ENCODE measurements at regions not wholly inside any gene's neighbourhood (a gene's known extent, or its start where the extent isn't known, plus 50 kb on each side); places are given as distances from the start of the nearest gene placed in this dataset.

DNA sequence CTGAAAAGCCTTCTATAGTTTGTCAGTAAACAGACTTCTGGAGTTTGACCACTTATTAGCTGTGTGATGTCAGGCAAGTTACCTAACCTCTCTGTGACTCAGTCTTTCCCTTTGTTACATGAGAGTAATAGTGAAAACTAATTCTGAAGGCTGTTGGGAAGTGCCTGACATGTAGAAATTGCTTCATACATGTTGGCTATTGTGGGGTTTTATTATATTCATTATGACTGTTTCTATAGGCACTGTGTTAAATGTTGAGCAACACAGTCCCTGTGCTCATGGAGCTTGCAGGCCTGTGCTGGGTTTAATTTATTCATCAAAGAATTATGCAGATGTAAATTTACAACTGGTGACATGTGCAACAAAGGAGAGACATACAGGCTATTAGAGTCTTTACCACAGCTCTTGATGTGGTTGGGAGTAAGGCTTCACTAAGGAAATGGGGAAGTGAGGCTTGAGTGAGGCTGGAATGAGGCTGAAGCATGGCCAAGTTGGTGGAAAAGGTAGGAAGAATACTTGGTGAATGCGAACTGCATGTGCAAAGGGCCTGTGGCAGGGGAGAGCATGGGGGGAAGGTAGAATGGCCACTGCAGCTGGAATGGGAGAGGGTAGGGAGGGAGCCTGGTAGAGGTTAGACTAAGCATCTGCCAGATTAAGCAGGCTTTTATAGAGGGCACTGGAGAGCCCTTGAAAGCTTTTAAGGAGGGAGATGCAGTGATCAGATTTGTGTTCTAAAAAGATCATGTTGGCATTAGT lies 236.4 kb upstream of the CRY1 start:
- no peaks in the 10 kb centered on the region for H3K36me3 Mint-ChIP-seq (ENCODE audit: low read depth)
- H3K27ac Mint-ChIP-seq: no peak overlapping the region
- Histone ChIP-seq H3K4me2 (no peak overlapping the region), H3K36me3 (ENCODE audit: insufficient read depth) (no peaks in the 10 kb centered on the region), H3K27ac (ENCODE audit: low read depth) (no peak overlapping the region), H3K9me2 (ENCODE audit: insufficient read depth) (peaks cover 9% of the 10 kb centered on the region; the same call in 1 of the 2 replicates), H3K4me1 (ENCODE audit: insufficient read depth) (no peaks in the 10 kb centered on the region), H3F3A (replicated peaks; ENCODE audit: low read depth) (no peaks in the 10 kb centered on the region), H3K27me3 (ENCODE audit: insufficient read depth) (no peaks in the 10 kb centered on the region), H4K20me1 (replicated peaks; ENCODE audit: insufficient read depth) (no peaks in the 10 kb centered on the region), H2AFZ (no peak overlapping the region), H3K79me2 (replicated peaks; ENCODE audit: insufficient read depth) (no peaks in the 10 kb centered on the region), H3K4me3 (no peak overlapping the region)
- TF ChIP-seq ZNF331 (CRISPR knock-in tag; IDR thresholded peaks at IDR 0.05; ENCODE audit: low read depth): no peak
- no peak for TF ChIP-seq STAT1 (IDR thresholded peaks at IDR 0.05; ENCODE audit: unreplicated experiment)
- TF ChIP-seq, protein P1, sequence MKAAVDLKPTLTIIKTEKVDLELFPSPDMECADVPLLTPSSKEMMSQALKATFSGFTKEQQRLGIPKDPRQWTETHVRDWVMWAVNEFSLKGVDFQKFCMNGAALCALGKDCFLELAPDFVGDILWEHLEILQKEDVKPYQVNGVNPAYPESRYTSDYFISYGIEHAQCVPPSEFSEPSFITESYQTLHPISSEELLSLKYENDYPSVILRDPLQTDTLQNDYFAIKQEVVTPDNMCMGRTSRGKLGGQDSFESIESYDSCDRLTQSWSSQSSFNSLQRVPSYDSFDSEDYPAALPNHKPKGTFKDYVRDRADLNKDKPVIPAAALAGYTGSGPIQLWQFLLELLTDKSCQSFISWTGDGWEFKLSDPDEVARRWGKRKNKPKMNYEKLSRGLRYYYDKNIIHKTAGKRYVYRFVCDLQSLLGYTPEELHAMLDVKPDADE (IDR thresholded peaks at IDR 0.05): no peak
- no peak for TF ChIP-seq EZH2 (IDR thresholded peaks at IDR 0.05; ENCODE audit: low read depth, unreplicated experiment)
- H3K9me3 Mint-ChIP-seq: no peaks in the 10 kb centered on the region
- DNase-seq (ENCODE audit: low spot score) (no peak), ATAC-seq (no peak)
- H3K4me3 Mint-ChIP-seq: no peak overlapping the region
- peaks cover 11% of the 10 kb centered on the region; the same call in 2 of the 3 replicates for H3K4me1 Mint-ChIP-seq
- H3K27me3 Mint-ChIP-seq (ENCODE audit: insufficient read depth, low read depth, poor library complexity): peaks cover 2% of the 10 kb centered on the region

DNA sequence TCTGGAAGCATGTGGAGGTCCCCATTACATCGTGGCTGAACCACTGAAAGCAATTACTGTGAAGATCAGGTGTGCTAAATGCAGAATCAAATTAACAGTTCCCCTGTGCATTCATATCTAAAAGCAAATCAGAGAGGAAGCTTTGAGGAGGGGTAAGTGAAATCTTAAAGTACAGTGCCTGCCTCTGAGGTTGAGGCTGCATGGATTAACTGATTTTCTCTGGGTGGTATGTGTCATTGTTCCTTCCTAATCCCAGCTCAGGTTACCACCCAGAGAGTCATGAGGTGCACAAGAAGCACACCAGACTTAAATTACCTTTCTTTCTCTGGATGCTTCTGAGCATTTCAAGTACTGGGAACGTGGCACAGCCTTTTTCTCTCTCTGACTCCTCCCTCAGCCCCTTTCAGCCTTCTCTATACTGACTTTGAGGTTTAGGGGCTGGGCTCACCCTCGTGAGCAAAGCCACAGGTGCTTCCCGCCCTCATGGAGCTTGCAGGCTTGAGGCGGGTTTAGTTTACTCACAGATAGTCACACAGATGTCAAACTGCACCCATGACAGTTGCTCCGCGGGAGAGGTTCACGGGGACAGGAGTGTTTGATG lies 237.6 kb upstream of the CRY1 start:
- Histone ChIP-seq H3K4me3 (no peak overlapping the region), H3K27me3 (ENCODE audit: insufficient read depth) (no peaks in the 10 kb centered on the region), H3F3A (replicated peaks; ENCODE audit: low read depth) (no peaks in the 10 kb centered on the region), H4K20me1 (replicated peaks; ENCODE audit: insufficient read depth) (no peaks in the 10 kb centered on the region), H3K4me2 (no peak overlapping the region), H3K27ac (ENCODE audit: low read depth) (no peak overlapping the region), H3K9me2 (ENCODE audit: insufficient read depth) (peaks cover 9% of the 10 kb centered on the region; the same call in 1 of the 2 replicates), H3K4me1 (ENCODE audit: insufficient read depth) (no peaks in the 10 kb centered on the region), H3K36me3 (ENCODE audit: insufficient read depth) (no peaks in the 10 kb centered on the region), H2AFZ (no peak overlapping the region), H3K79me2 (replicated peaks; ENCODE audit: insufficient read depth) (no peaks in the 10 kb centered on the region)
- H3K27ac Mint-ChIP-seq: no peak overlapping the region
- ATAC-seq (peak; percentile 62), DNase-seq (ENCODE audit: low spot score) (no peak)
- TF ChIP-seq STAT1 (IDR thresholded peaks at IDR 0.05; ENCODE audit: unreplicated experiment) (no peak), EZH2 (IDR thresholded peaks at IDR 0.05; ENCODE audit: low read depth, unreplicated experiment) (no peak), EZH2phosphoT487 (IDR thresholded peaks at IDR 0.05; ENCODE audit: unreplicated experiment) (no peak)
- TF ChIP-seq, protein P2, sequence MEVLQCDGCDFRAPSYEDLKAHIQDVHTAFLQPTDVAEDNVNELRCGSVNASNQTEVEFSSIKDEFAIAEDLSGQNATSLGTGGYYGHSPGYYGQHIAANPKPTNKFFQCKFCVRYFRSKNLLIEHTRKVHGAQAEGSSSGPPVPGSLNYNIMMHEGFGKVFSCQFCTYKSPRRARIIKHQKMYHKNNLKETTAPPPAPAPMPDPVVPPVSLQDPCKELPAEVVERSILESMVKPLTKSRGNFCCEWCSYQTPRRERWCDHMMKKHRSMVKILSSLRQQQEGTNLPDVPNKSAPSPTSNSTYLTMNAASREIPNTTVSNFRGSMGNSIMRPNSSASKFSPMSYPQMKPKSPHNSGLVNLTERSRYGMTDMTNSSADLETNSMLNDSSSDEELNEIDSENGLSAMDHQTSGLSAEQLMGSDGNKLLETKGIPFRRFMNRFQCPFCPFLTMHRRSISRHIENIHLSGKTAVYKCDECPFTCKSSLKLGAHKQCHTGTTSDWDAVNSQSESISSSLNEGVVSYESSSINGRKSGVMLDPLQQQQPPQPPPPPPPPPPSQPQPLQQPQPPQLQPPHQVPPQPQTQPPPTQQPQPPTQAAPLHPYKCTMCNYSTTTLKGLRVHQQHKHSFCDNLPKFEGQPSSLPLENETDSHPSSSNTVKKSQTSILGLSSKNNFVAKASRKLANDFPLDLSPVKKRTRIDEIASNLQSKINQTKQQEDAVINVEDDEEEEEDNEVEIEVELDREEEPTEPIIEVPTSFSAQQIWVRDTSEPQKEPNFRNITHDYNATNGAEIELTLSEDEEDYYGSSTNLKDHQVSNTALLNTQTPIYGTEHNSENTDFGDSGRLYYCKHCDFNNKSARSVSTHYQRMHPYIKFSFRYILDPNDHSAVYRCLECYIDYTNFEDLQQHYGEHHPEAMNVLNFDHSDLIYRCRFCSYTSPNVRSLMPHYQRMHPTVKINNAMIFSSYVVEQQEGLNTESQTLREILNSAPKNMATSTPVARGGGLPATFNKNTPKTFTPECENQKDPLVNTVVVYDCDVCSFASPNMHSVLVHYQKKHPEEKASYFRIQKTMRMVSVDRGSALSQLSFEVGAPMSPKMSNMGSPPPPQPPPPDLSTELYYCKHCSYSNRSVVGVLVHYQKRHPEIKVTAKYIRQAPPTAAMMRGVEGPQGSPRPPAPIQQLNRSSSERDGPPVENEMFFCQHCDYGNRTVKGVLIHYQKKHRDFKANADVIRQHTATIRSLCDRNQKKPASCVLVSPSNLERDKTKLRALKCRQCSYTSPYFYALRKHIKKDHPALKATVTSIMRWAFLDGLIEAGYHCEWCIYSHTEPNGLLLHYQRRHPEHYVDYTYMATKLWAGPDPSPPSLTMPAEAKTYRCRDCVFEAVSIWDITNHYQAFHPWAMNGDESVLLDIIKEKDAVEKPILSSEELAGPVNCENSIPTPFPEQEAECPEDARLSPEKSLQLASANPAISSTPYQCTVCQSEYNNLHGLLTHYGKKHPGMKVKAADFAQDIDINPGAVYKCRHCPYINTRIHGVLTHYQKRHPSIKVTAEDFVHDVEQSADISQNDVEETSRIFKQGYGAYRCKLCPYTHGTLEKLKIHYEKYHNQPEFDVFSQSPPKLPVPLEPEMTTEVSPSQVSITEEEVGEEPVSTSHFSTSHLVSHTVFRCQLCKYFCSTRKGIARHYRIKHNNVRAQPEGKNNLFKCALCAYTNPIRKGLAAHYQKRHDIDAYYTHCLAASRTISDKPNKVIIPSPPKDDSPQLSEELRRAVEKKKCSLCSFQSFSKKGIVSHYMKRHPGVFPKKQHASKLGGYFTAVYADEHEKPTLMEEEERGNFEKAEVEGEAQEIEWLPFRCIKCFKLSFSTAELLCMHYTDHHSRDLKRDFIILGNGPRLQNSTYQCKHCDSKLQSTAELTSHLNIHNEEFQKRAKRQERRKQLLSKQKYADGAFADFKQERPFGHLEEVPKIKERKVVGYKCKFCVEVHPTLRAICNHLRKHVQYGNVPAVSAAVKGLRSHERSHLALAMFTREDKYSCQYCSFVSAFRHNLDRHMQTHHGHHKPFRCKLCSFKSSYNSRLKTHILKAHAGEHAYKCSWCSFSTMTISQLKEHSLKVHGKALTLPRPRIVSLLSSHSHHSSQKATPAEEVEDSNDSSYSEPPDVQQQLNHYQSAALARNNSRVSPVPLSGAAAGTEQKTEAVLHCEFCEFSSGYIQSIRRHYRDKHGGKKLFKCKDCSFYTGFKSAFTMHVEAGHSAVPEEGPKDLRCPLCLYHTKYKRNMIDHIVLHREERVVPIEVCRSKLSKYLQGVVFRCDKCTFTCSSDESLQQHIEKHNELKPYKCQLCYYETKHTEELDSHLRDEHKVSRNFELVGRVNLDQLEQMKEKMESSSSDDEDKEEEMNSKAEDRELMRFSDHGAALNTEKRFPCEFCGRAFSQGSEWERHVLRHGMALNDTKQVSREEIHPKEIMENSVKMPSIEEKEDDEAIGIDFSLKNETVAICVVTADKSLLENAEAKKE (CRISPR knock-in tag; IDR thresholded peaks at IDR 0.05): no peak
- H3K9me3 Mint-ChIP-seq: no peaks in the 10 kb centered on the region
- H3K36me3 Mint-ChIP-seq (ENCODE audit: low read depth): no peaks in the 10 kb centered on the region; the same call in 2 of the 3 replicates
- no peak overlapping the region for H3K4me3 Mint-ChIP-seq
- peaks cover 11% of the 10 kb centered on the region; the same call in 2 of the 3 replicates for H3K4me1 Mint-ChIP-seq
- H3K27me3 Mint-ChIP-seq (ENCODE audit: insufficient read depth, low read depth, poor library complexity): no peaks in the 10 kb centered on the region

All from GM23338 (cell line).